ENCODE measurements at regions not wholly inside any gene's neighbourhood (a gene's known extent, or its start where the extent isn't known, plus 50 kb on each side); places are given as distances from the start of the nearest gene placed in this dataset.

GRCh38 chr13:106996867-106997618, 429.1 kb upstream of the ARGLU1 start:
- POLR2A ChIA-PET (ENCODE audit: low non-redundant PET), result no interaction called here
- TF ChIP-seq EZH2 (IDR thresholded peaks at IDR 0.05; ENCODE audit: borderline replicate concordance, low read depth, low read length, poor library complexity, severe bottlenecking) (no peak), CTCF (conservative IDR thresholded peaks at IDR 0.05; ENCODE audit: low read depth, low read length) (no peak)
- no peaks in the 10 kb centered on the region for H3K9me3 ChIP-seq (ENCODE audit: low read depth, low read length, poor library complexity, severe bottlenecking)
- no TSS peak for BruUV-seq (replicated peaks)
- no peak overlapping the region for H3K27ac ChIP-seq (ENCODE audit: low read depth, low read length, poor library complexity, severe bottlenecking)
- peaks cover 22% of the 10 kb centered on the region for H3K27me3 ChIP-seq (replicated peaks; ENCODE audit: insufficient read depth, low read depth, low read length, poor library complexity)
- CTCF ChIA-PET, result no interaction called here
- no peak for DNase-seq (ENCODE audit: low spot score)
- no peaks in the 10 kb centered on the region for H3K4me1 ChIP-seq (ENCODE audit: insufficient read depth, low read length, poor library complexity, severe bottlenecking)
- H3K36me3 ChIP-seq (ENCODE audit: insufficient read depth, low read length, poor library complexity, severe bottlenecking), result no peaks in the 10 kb centered on the region
- H3K4me3 ChIP-seq (ENCODE audit: low read depth, low read length, poor library complexity, severe bottlenecking), result no peak overlapping the region
- intact Hi-C loops (cut with micrococcal nuclease; ENCODE audit: unreplicated experiment), result no loop called here

- intact Hi-C loops (cut with micrococcal nuclease; ENCODE audit: unreplicated experiment), result no loop called here
- DNase-seq (ENCODE audit: low spot score), result no peak
These were observed 422.7 kb upstream of the ARGLU1 start for GRCh38 chr13:106990594-106990993.

DNA sequence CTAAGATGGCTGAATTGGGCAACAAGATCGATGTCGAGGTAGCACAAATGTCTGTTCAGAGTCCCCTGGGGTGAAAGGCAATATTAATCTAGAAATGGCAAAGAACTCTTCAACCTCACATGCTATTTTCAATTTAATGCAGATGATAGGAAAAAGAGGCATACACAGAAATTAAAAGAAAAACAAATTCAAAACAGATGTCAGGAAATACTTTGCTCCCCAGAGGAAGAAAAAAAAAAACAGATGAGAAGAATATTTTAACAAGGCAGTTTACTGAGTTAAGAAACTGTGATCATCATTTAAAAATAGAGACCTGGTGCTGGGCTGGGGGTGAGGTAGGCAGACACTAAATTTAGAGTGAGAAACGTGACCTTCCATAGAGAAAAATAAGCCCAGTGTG, 421.9 kb upstream of the ARGLU1 start:
- no peak for DNase-seq (ENCODE audit: low spot score)
- intact Hi-C loops (cut with micrococcal nuclease; ENCODE audit: unreplicated experiment), result no loop called here
- POLR2A ChIA-PET (ENCODE audit: low non-redundant PET), result no interaction called here
- H3K4me1 ChIP-seq (ENCODE audit: insufficient read depth, low read length, poor library complexity, severe bottlenecking), result no peaks in the 10 kb centered on the region
- H3K27me3 ChIP-seq (replicated peaks; ENCODE audit: insufficient read depth, low read depth, low read length, poor library complexity), result peaks cover 20% of the 10 kb centered on the region
- H3K9me3 ChIP-seq (ENCODE audit: low read depth, low read length, poor library complexity, severe bottlenecking), result no peaks in the 10 kb centered on the region
- H3K36me3 ChIP-seq (ENCODE audit: insufficient read depth, low read length, poor library complexity, severe bottlenecking), result no peaks in the 10 kb centered on the region
- BruUV-seq (replicated peaks), result no TSS peak
- TF ChIP-seq EZH2 (IDR thresholded peaks at IDR 0.05; ENCODE audit: borderline replicate concordance, low read depth, low read length, poor library complexity, severe bottlenecking) (no peak), CTCF (conservative IDR thresholded peaks at IDR 0.05; ENCODE audit: low read depth, low read length) (no peak)
- H3K27ac ChIP-seq (ENCODE audit: low read depth, low read length, poor library complexity, severe bottlenecking), result no peak overlapping the region
- CTCF ChIA-PET, result no interaction called here
- H3K4me3 ChIP-seq (ENCODE audit: low read depth, low read length, poor library complexity, severe bottlenecking), result no peak overlapping the region

More at GRCh38 chr13:106990594-106990993, 422.7 kb upstream of the ARGLU1 start:
- H3K27ac ChIP-seq (ENCODE audit: low read depth, low read length, poor library complexity, severe bottlenecking), result no peak overlapping the region
- peaks cover 20% of the 10 kb centered on the region for H3K27me3 ChIP-seq (replicated peaks; ENCODE audit: insufficient read depth, low read depth, low read length, poor library complexity)
- TF ChIP-seq CTCF (conservative IDR thresholded peaks at IDR 0.05; ENCODE audit: low read depth, low read length), result no peak
- no peak for TF ChIP-seq EZH2 (IDR thresholded peaks at IDR 0.05; ENCODE audit: borderline replicate concordance, low read depth, low read length, poor library complexity, severe bottlenecking)
- H3K4me1 ChIP-seq (ENCODE audit: insufficient read depth, low read length, poor library complexity, severe bottlenecking), result no peaks in the 10 kb centered on the region
- no peak overlapping the region for H3K4me3 ChIP-seq (ENCODE audit: low read depth, low read length, poor library complexity, severe bottlenecking)
- BruUV-seq (replicated peaks), result no TSS peak
- POLR2A ChIA-PET (ENCODE audit: low non-redundant PET), result no interaction called here
- no peaks in the 10 kb centered on the region for H3K9me3 ChIP-seq (ENCODE audit: low read depth, low read length, poor library complexity, severe bottlenecking)
- CTCF ChIA-PET, result no interaction called here
- no peaks in the 10 kb centered on the region for H3K36me3 ChIP-seq (ENCODE audit: insufficient read depth, low read length, poor library complexity, severe bottlenecking)

Measured in A673 (cell line).